Liver (tissue), 7 donors: ENCODE measurements at regions not wholly inside any gene's neighbourhood (a gene's known extent, or its start where the extent isn't known, plus 50 kb on each side); places are given as distances from the start of the nearest gene placed in this dataset.

Experiments used
- DNase-seq: peaks from one replicate; pipeline ENCODE4 v3.0.0-alpha.2; 2017; ENCODE audit warnings: low spot score
- H3K27ac ChIP-seq, 2 donors: one replicate each; pipeline ENCODE4 v1.7.0; 2013; ENCODE audit warnings: inconsistent platforms in 2 of 2, low read length in 2 of 2, control low read depth in 1 of 2, low read depth in 1 of 2, mild to moderate bottlenecking in 1 of 2
- H3K27me3 ChIP-seq, 4 donors: one replicate each; pipeline versions ENCODE4 v1.6.1 to v1.7.0; 2013; ENCODE audit warnings: low read length in 3 of 4, inconsistent platforms in 1 of 4, mild to moderate bottlenecking in 1 of 4, moderate library complexity in 1 of 4; ENCODE audit not compliant: control insufficient read depth in 4 of 4, insufficient read depth in 4 of 4
- H3K36me3 ChIP-seq, 4 donors: one replicate each; pipeline versions ENCODE4 v1.6.1 to v1.7.0; 2013; ENCODE audit warnings: low read length in 3 of 4, mild to moderate bottlenecking in 3 of 4, low read depth in 1 of 4, moderate library complexity in 1 of 4; ENCODE audit not compliant: control insufficient read depth in 4 of 4, insufficient read depth in 3 of 4
- H3K4me1 ChIP-seq, 4 donors: one replicate each; pipeline versions ENCODE4 v1.6.1 to v1.7.0; 2013; ENCODE audit warnings: low read length in 3 of 4, mild to moderate bottlenecking in 3 of 4, moderate library complexity in 1 of 4; ENCODE audit not compliant: control insufficient read depth in 4 of 4, insufficient read depth in 4 of 4
- H3K4me3 ChIP-seq, 3 donors: one replicate each; pipeline versions ENCODE4 v1.6.1 to v1.7.0; 2013; ENCODE audit warnings: low read length in 3 of 3, control low read depth in 1 of 3, low read depth in 1 of 3, mild to moderate bottlenecking in 1 of 3
- H3K9ac ChIP-seq, 2 donors: one replicate each; pipeline ENCODE4 v1.7.0; 2013; ENCODE audit warnings: low read length in 2 of 2, mild to moderate bottlenecking in 2 of 2, moderate library complexity in 2 of 2, control low read depth in 1 of 2, low read depth in 1 of 2
- H3K9me3 ChIP-seq, 4 donors: one replicate each; pipeline versions ENCODE4 v1.6.1 to v1.7.0; 2013; ENCODE audit warnings: low read length in 3 of 4; ENCODE audit not compliant: control insufficient read depth in 4 of 4
- ATF3 ChIP-seq: IDR thresholded peaks from 2 replicates; pipeline ENCODE4 v1.6.1; 2016; ENCODE audit warnings: antibody characterized with exemption
- EGR1 ChIP-seq, 2 donors: IDR thresholded peaks; 2 replicates each; pipeline ENCODE4 v1.6.1; 2016 to 2018; ENCODE audit warnings: antibody characterized with exemption in 2 of 2, low read depth in 2 of 2
- FOXA1 ChIP-seq: IDR thresholded peaks from 2 replicates; pipeline ENCODE4 v1.6.1; 2016; ENCODE audit warnings: antibody characterized with exemption
- FOXA2 ChIP-seq: IDR thresholded peaks from 2 replicates; pipeline ENCODE4 v1.6.1; 2016; ENCODE audit warnings: antibody characterized with exemption
- GABPA ChIP-seq, 2 donors: IDR thresholded peaks in 1 of 2; conservative IDR thresholded peaks in 1 of 2; 2 replicates each; pipeline ENCODE4 v1.6.1; 2016; ENCODE audit warnings: antibody characterized with exemption in 2 of 2, mild to moderate bottlenecking in 1 of 2, moderate library complexity in 1 of 2
- HNF4A ChIP-seq, 2 donors: conservative IDR thresholded peaks; 2 replicates each; pipeline ENCODE4 v1.6.1; 2016; ENCODE audit warnings: antibody characterized with exemption in 2 of 2, mild to moderate bottlenecking in 2 of 2
- HNF4G ChIP-seq: IDR thresholded peaks from 2 replicates; pipeline ENCODE4 v1.6.1; 2016; ENCODE audit warnings: antibody characterized with exemption
- MAX ChIP-seq: IDR thresholded peaks from 2 replicates; pipeline ENCODE4 v1.6.1; 2016; ENCODE audit warnings: antibody characterized with exemption
- NR2F2 ChIP-seq: IDR thresholded peaks from 2 replicates; pipeline ENCODE4 v1.6.1; 2016; ENCODE audit warnings: antibody characterized with exemption
- RAD21 ChIP-seq, 2 donors: IDR thresholded peaks; 2 replicates each; pipeline ENCODE4 v1.6.1; 2016; ENCODE audit warnings: antibody characterized with exemption in 2 of 2, mild to moderate bottlenecking in 2 of 2
- REST ChIP-seq: IDR thresholded peaks from 2 replicates; pipeline ENCODE4 v1.6.1; 2016; ENCODE audit warnings: antibody characterized with exemption, mild to moderate bottlenecking
- RXRA ChIP-seq, 2 donors: IDR thresholded peaks; 2 replicates each; pipeline ENCODE4 v1.6.1; 2017 to 2018; ENCODE audit warnings: antibody characterized with exemption in 2 of 2, mild to moderate bottlenecking in 1 of 2
- SP1 ChIP-seq: IDR thresholded peaks from 2 replicates; pipeline ENCODE4 v1.6.1; 2018; ENCODE audit warnings: antibody characterized with exemption, mild to moderate bottlenecking
- TAF1 ChIP-seq: conservative IDR thresholded peaks from 2 replicates; pipeline ENCODE4 v1.6.1; 2016; ENCODE audit warnings: antibody characterized with exemption, mild to moderate bottlenecking
- YY1 ChIP-seq: IDR thresholded peaks from 2 replicates; pipeline ENCODE4 v1.6.1; 2016; ENCODE audit warnings: antibody characterized with exemption, mild to moderate bottlenecking
- ZBTB33 ChIP-seq: IDR thresholded peaks from 2 replicates; pipeline ENCODE4 v1.6.1; 2016; ENCODE audit warnings: antibody characterized with exemption
- WGBS: extraction: QIAGEN DNeasy Blood & Tissue Kit; methylation state at CpG from one replicate; pipeline ENCODE4 v1.1.7; 2013; 5-methylcytosine and 5-hydroxymethylcytosine counted together
- donor health status: healthy.
- donor health status: healthy.
- donor health status: healthy.
- donor health status: healthy.

GRCh38 chr2:156901373-156902031 lies 356.0 kb upstream of the GALNT5 start:
- Histone ChIP-seq H3K36me3 (no peaks in the 10 kb centered on the region), H3K4me1 (no peaks in the 10 kb centered on the region), H3K9ac (no peak overlapping the region), H3K9me3 (no peaks in the 10 kb centered on the region), H3K27me3 (no peaks in the 10 kb centered on the region), H3K4me3 (no peak overlapping the region), H3K27ac (no peak overlapping the region)
- DNase-seq, result no peak
- TF ChIP-seq ZBTB33 (no peak), YY1 (no peak), REST (no peak), NR2F2 (no peak), HNF4A (conservative IDR thresholded peaks at IDR 0.05) (no peak), TAF1 (no peak)
- 76% methylated on average over 4 of the region's 4 CpGs for WGBS

- Histone ChIP-seq H3K4me3 (no peak overlapping the region), H3K9ac (no peak overlapping the region), H3K27ac (no peak overlapping the region), H3K4me1 (no peaks in the 10 kb centered on the region), H3K27me3 (no peaks in the 10 kb centered on the region), H3K36me3 (no peaks in the 10 kb centered on the region), H3K9me3 (no peaks in the 10 kb centered on the region)
- DNase-seq, result no peak
- TF ChIP-seq TAF1 (no peak), ZBTB33 (no peak), RAD21 (IDR thresholded peaks at IDR 0.05) (no peak), HNF4G (no peak), SP1 (no peak), REST (no peak), NR2F2 (no peak), YY1 (no peak), FOXA2 (no peak), EGR1 (IDR thresholded peaks at IDR 0.05; ENCODE audit: low read depth in 2 of 2) (no peak), ATF3 (no peak), GABPA (IDR thresholded peaks at IDR 0.05 in 1 of 2, conservative IDR thresholded peaks at IDR 0.05 in 1 of 2) (no peak), HNF4A (conservative IDR thresholded peaks at IDR 0.05) (no peak), FOXA1 (no peak), MAX (no peak), RXRA (IDR thresholded peaks at IDR 0.05) (no peak)
Observed at GRCh38 chr2:156903335-156903734, 354.2 kb upstream of the GALNT5 start.
